OCI-LY3 (cell line): ENCODE measurements at regions not wholly inside any gene's neighbourhood (a gene's known extent, or its start where the extent isn't known, plus 50 kb on each side); places are given as distances from the start of the nearest gene placed in this dataset.

Experiments used
- EZH2phosphoT487 ChIP-seq: fragments of 200-600 bp; shearing (Covaris generic); IDR thresholded peaks from 2 replicates; pipeline ENCODE4 v1.6.1; 2018; ENCODE audit warnings: antibody characterized with exemption, mixed run types, low read depth
- TF ChIP-seq, protein P1 (sequence below): fragments of 200-600, 300-600 bp; sonication (generic); IDR thresholded peaks from 2 replicates; pipeline ENCODE4 v1.5.1; 2014; ENCODE audit warnings: antibody characterized with exemption, low read length, low read depth

DNA sequence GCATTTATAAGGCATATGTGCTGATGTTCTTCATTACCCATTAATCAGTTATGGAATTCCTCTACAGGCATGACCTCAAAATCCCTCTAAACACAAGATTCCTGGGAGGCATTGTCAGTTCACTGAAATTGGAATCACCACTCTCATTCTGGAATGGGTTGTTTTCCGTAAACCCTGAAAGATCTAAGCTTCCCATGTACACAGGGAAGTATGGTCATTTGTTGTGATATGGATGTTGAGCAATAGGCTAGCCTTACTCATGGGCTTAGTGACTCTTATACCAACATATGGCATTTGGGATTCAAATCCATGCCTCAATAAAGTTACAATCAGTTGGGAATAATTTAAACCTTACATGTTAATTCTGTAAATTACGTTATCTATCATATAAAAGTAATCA is 258.0 kb downstream of the XPNPEP1 start:
- TF ChIP-seq, protein P1, sequence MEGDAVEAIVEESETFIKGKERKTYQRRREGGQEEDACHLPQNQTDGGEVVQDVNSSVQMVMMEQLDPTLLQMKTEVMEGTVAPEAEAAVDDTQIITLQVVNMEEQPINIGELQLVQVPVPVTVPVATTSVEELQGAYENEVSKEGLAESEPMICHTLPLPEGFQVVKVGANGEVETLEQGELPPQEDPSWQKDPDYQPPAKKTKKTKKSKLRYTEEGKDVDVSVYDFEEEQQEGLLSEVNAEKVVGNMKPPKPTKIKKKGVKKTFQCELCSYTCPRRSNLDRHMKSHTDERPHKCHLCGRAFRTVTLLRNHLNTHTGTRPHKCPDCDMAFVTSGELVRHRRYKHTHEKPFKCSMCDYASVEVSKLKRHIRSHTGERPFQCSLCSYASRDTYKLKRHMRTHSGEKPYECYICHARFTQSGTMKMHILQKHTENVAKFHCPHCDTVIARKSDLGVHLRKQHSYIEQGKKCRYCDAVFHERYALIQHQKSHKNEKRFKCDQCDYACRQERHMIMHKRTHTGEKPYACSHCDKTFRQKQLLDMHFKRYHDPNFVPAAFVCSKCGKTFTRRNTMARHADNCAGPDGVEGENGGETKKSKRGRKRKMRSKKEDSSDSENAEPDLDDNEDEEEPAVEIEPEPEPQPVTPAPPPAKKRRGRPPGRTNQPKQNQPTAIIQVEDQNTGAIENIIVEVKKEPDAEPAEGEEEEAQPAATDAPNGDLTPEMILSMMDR = no peak
- TF ChIP-seq EZH2phosphoT487 = no peak
